ENCODE measurements at regions not wholly inside any gene's neighbourhood (a gene's known extent, or its start where the extent isn't known, plus 50 kb on each side); places are given as distances from the start of the nearest gene placed in this dataset.

DNA sequence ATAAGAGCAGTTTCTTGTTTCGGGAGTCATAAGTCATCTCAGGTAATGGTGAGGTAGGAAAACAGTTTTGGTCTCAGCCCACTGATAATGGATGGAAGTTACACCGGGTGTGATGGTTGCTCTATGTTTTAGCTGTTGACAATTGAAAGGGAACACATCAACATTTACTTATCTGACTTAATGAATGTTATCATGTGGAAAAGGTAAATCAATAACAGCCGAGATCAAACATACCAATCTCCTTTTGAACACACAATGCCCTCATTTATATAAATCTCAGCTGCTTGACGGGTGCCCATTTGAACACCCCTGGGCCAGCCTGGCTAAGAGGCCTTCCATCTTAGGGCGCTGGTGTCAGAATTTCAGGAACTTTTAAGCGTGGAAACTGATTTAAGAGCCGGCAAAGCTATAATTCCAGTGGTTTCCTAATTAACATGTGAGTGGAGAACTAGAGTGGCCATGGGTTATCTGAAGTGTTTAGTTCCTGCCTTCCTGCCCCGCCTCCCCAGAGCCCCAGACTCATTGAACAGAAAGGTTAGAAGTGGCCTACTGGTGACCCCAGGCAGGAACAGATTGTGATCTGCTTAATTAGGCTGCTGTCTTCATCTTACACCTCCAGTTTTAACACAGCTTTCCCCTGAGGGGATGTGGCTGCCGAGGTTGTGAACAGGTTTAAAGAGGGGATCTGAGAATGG is 572.7 kb downstream of the FGF9 start:
- CTCF ChIA-PET = interaction anchor here (1.3 kb wide), 1 partner anchor 19 kb away, joined by 4 read pairs; no protein-coding TSS in a partner anchor
- H3K4me1 ChIP-seq (ENCODE audit: control insufficient read depth, insufficient read depth, low read length) = no peaks in the 10 kb centered on the region
- no peak overlapping the region for H3K4me3 ChIP-seq (ENCODE audit: low read depth, low read length)
- no peaks in the 10 kb centered on the region for H3K9me3 ChIP-seq (ENCODE audit: control insufficient read depth, insufficient read depth, low read depth, low read length)
- H3K27ac ChIP-seq (ENCODE audit: extremely low read depth, low read depth, low read length) = no peak overlapping the region
- H3K36me3 ChIP-seq (ENCODE audit: control insufficient read depth in 2 of 2, insufficient read depth in 1 of 2, low read length in 2 of 2) = no peaks in the 10 kb centered on the region
- POLR2A ChIA-PET = no interaction called here
- no peak for TF ChIP-seq ZNF239 (tag by site-specific recombination; IDR thresholded peaks at IDR 0.05)
- TF ChIP-seq ZNF37A (tag by site-specific recombination; IDR thresholded peaks at IDR 0.05) = no peak
- TF ChIP-seq ZNF394 (tag by site-specific recombination; IDR thresholded peaks at IDR 0.05; ENCODE audit: borderline replicate concordance) = no peak
- TF ChIP-seq, protein P1, sequence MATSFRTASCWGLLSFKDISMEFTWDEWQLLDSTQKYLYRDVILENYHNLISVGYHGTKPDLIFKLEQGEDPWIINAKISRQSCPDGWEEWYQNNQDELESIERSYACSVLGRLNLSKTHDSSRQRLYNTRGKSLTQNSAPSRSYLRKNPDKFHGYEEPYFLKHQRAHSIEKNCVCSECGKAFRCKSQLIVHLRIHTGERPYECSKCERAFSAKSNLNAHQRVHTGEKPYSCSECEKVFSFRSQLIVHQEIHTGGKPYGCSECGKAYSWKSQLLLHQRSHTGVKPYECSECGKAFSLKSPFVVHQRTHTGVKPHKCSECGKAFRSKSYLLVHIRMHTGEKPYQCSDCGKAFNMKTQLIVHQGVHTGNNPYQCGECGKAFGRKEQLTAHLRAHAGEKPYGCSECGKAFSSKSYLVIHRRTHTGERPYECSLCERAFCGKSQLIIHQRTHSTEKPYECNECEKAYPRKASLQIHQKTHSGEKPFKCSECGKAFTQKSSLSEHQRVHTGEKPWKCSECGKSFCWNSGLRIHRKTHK (tag by site-specific recombination; IDR thresholded peaks at IDR 0.05) = no peak

DNA sequence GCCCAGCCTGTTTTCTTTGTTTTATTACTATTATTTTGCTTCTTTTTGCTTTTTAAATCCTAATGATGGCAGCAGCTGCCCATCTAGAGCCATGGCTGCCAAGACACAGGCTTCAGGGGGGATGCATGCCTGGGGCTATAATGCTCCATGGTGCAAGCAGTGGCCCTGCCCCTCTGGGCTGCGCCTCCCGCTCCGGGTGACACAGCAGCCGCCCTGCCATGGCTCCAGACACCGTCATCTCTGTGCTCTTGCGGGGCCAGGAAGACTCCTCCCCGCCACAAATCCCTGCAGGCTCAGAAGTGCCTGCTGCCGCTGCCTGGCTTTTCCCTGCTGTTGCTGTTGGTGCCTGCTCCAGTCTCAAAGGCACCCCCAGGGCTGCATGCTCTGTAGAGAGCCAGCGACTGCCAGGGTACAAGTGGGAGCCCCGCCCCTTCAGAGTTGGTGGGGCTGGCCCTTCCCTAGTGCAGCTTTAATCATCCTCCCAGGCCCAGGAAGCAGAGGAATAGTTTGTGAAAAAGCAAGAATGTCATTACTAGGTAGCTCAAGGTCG is 581.5 kb downstream of the FGF9 start:
- TF ChIP-seq ZBTB7A (tag by site-specific recombination; IDR thresholded peaks at IDR 0.05; ENCODE audit: low read depth) (no peak), ZNF341 (tag by site-specific recombination; IDR thresholded peaks at IDR 0.05; ENCODE audit: low read depth) (no peak), ZNF510 (tag by site-specific recombination; IDR thresholded peaks at IDR 0.05; ENCODE audit: insufficient replicate concordance) (no peak), ZNF777 (tag by site-specific recombination; IDR thresholded peaks at IDR 0.05; ENCODE audit: borderline replicate concordance) (no peak), ZNF174 (tag by site-specific recombination; IDR thresholded peaks at IDR 0.05) (no peak), ZNF626 (tag by site-specific recombination; IDR thresholded peaks at IDR 0.05) (no peak), ZNF433 (tag by site-specific recombination; IDR thresholded peaks at IDR 0.05; ENCODE audit: low read depth) (no peak), PRDM1 (tag by site-specific recombination; IDR thresholded peaks at IDR 0.05) (no peak), ZNF776 (tag by site-specific recombination; IDR thresholded peaks at IDR 0.05; ENCODE audit: borderline replicate concordance) (no peak)
- TF ChIP-seq, protein P2, sequence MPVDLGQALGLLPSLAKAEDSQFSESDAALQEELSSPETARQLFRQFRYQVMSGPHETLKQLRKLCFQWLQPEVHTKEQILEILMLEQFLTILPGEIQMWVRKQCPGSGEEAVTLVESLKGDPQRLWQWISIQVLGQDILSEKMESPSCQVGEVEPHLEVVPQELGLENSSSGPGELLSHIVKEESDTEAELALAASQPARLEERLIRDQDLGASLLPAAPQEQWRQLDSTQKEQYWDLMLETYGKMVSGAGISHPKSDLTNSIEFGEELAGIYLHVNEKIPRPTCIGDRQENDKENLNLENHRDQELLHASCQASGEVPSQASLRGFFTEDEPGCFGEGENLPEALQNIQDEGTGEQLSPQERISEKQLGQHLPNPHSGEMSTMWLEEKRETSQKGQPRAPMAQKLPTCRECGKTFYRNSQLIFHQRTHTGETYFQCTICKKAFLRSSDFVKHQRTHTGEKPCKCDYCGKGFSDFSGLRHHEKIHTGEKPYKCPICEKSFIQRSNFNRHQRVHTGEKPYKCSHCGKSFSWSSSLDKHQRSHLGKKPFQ (tag by site-specific recombination; IDR thresholded peaks at IDR 0.05) = no peak
- TF ChIP-seq, protein P3, sequence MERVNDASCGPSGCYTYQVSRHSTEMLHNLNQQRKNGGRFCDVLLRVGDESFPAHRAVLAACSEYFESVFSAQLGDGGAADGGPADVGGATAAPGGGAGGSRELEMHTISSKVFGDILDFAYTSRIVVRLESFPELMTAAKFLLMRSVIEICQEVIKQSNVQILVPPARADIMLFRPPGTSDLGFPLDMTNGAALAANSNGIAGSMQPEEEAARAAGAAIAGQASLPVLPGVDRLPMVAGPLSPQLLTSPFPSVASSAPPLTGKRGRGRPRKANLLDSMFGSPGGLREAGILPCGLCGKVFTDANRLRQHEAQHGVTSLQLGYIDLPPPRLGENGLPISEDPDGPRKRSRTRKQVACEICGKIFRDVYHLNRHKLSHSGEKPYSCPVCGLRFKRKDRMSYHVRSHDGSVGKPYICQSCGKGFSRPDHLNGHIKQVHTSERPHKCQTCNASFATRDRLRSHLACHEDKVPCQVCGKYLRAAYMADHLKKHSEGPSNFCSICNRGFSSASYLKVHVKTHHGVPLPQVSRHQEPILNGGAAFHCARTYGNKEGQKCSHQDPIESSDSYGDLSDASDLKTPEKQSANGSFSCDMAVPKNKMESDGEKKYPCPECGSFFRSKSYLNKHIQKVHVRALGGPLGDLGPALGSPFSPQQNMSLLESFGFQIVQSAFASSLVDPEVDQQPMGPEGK (tag by site-specific recombination; IDR thresholded peaks at IDR 0.05) = no peak
- TF ChIP-seq, protein P4, sequence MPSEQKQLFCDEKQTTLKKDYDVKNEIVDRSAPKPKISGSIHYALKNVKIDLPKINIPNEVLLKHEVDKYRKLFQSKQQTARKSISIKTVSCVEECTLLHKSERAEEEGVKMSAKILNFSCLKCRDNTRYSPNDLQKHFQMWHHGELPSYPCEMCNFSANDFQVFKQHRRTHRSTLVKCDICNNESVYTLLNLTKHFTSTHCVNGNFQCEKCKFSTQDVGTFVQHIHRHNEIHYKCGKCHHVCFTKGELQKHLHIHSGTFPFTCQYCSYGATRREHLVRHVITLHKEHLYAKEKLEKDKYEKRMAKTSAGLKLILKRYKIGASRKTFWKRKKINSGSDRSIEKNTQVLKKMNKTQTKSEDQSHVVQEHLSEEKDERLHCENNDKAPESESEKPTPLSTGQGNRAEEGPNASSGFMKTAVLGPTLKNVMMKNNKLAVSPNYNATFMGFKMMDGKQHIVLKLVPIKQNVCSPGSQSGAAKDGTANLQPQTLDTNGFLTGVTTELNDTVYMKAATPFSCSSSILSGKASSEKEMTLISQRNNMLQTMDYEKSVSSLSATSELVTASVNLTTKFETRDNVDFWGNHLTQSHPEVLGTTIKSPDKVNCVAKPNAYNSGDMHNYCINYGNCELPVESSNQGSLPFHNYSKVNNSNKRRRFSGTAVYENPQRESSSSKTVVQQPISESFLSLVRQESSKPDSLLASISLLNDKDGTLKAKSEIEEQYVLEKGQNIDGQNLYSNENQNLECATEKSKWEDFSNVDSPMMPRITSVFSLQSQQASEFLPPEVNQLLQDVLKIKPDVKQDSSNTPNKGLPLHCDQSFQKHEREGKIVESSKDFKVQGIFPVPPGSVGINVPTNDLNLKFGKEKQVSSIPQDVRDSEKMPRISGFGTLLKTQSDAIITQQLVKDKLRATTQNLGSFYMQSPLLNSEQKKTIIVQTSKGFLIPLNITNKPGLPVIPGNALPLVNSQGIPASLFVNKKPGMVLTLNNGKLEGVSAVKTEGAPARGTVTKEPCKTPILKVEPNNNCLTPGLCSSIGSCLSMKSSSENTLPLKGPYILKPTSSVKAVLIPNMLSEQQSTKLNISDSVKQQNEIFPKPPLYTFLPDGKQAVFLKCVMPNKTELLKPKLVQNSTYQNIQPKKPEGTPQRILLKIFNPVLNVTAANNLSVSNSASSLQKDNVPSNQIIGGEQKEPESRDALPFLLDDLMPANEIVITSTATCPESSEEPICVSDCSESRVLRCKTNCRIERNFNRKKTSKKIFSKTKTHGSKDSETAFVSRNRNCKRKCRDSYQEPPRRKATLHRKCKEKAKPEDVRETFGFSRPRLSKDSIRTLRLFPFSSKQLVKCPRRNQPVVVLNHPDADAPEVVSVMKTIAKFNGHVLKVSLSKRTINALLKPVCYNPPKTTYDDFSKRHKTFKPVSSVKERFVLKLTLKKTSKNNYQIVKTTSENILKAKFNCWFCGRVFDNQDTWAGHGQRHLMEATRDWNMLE (tag by site-specific recombination; conservative IDR thresholded peaks at IDR 0.05; ENCODE audit: low read depth) = no peak
- H3K36me3 ChIP-seq (ENCODE audit: control insufficient read depth in 2 of 2, insufficient read depth in 1 of 2, low read length in 2 of 2) = no peaks in the 10 kb centered on the region
- H3K4me1 ChIP-seq (ENCODE audit: control insufficient read depth, insufficient read depth, low read length) = no peaks in the 10 kb centered on the region
- no peaks in the 10 kb centered on the region for H3K9me3 ChIP-seq (ENCODE audit: control insufficient read depth, insufficient read depth, low read depth, low read length)
- POLR2A ChIA-PET = no interaction called here
- CTCF ChIA-PET = interaction anchor here (0.7 kb wide), 1 partner anchor 65 kb away, joined by 4 read pairs; no protein-coding TSS in a partner anchor
- no peak overlapping the region for H3K4me3 ChIP-seq (ENCODE audit: low read depth, low read length)
- no peak overlapping the region for H3K27ac ChIP-seq (ENCODE audit: extremely low read depth, low read depth, low read length)
